ENCODE measurements at regions not wholly inside any gene's neighbourhood (a gene's known extent, or its start where the extent isn't known, plus 50 kb on each side); places are given as distances from the start of the nearest gene placed in this dataset.

- Histone ChIP-seq H3K27me3 (no peaks in the 10 kb centered on the region), H3K4me1 (ENCODE audit: insufficient read depth) (no peaks in the 10 kb centered on the region), H3K36me3 (no peaks in the 10 kb centered on the region), H3K4me3 (no peak overlapping the region), H3K27ac (no peak overlapping the region), H3K9me3 (no peaks in the 10 kb centered on the region)
- TF ChIP-seq POLR2A (IDR thresholded peaks at IDR 0.05) (no peak), CTCF (IDR thresholded peaks at IDR 0.05) (no peak), EP300 (IDR thresholded peaks at IDR 0.05) (no peak)
- intact Hi-C loops (cut with DNase I), result no loop called here
- DNase-seq, result no peak
- 6 to 10% (median 6%) methylated on average over 7 of the region's 7 CpGs for WGBS, 3 donors
These were observed 273.1 kb downstream of the TSN start for GRCh38 chr2:122028371-122029100.

GRCh38 chr2:122029456-122029855, 274.0 kb downstream of the TSN start:
- no peak overlapping the region for H3K27ac ChIP-seq
- no peak for TF ChIP-seq CTCF (IDR thresholded peaks at IDR 0.05)
- no peak for TF ChIP-seq POLR2A (IDR thresholded peaks at IDR 0.05)
- TF ChIP-seq EP300 (IDR thresholded peaks at IDR 0.05), result no peak
- WGBS, 3 donors, result 96 to 98% (median 96%) methylated on average over 7 of the region's 7 CpGs
- no peaks in the 10 kb centered on the region for H3K9me3 ChIP-seq
- H3K4me3 ChIP-seq, result no peak overlapping the region
- no peaks in the 10 kb centered on the region for H3K27me3 ChIP-seq
- no peaks in the 10 kb centered on the region for H3K4me1 ChIP-seq (ENCODE audit: insufficient read depth)
- H3K36me3 ChIP-seq, result no peaks in the 10 kb centered on the region
- no peak for DNase-seq
- intact Hi-C loops (cut with DNase I), result no loop called here

GRCh38 chr2:122029945-122030344, 274.5 kb downstream of the TSN start:
- no peak overlapping the region for H3K4me3 ChIP-seq
- intact Hi-C loops (cut with DNase I), result no loop called here
- no peaks in the 10 kb centered on the region for H3K27me3 ChIP-seq
- TF ChIP-seq POLR2A (IDR thresholded peaks at IDR 0.05), result no peak
- TF ChIP-seq CTCF (IDR thresholded peaks at IDR 0.05), result no peak
- TF ChIP-seq EP300 (IDR thresholded peaks at IDR 0.05), result no peak
- H3K36me3 ChIP-seq, result no peaks in the 10 kb centered on the region
- DNase-seq, result no peak
- 74 to 85% (median 79%) methylated on average over 3 of the region's 3 CpGs for WGBS, 3 donors
- H3K27ac ChIP-seq, result no peak overlapping the region
- no peaks in the 10 kb centered on the region for H3K9me3 ChIP-seq
- no peaks in the 10 kb centered on the region for H3K4me1 ChIP-seq (ENCODE audit: insufficient read depth)

GRCh38 chr2:122031544-122032263, 276.3 kb downstream of the TSN start:
- 66 to 70% (median 68%) methylated on average over 10 of the region's 10 CpGs for WGBS, 3 donors
- no peaks in the 10 kb centered on the region for H3K36me3 ChIP-seq
- no peaks in the 10 kb centered on the region for H3K27me3 ChIP-seq
- no peaks in the 10 kb centered on the region for H3K4me1 ChIP-seq (ENCODE audit: insufficient read depth)
- DNase-seq, result no peak
- intact Hi-C loops (cut with DNase I), result no loop called here
- no peak overlapping the region for H3K4me3 ChIP-seq
- TF ChIP-seq CTCF (IDR thresholded peaks at IDR 0.05) (no peak), POLR2A (IDR thresholded peaks at IDR 0.05) (no peak), EP300 (IDR thresholded peaks at IDR 0.05) (no peak)
- no peak overlapping the region for H3K27ac ChIP-seq
- H3K9me3 ChIP-seq, result no peaks in the 10 kb centered on the region

All from ovary (tissue), 7 donors.